NCI-H1694 (cell line): ENCODE measurements at regions not wholly inside any gene's neighbourhood (a gene's known extent, or its start where the extent isn't known, plus 50 kb on each side); places are given as distances from the start of the nearest gene placed in this dataset.

Source experiments
- DNase-seq: peaks from one replicate; lab custom pipeline; 2025; lab: John Stamatoyannopoulos, UW

DNA sequence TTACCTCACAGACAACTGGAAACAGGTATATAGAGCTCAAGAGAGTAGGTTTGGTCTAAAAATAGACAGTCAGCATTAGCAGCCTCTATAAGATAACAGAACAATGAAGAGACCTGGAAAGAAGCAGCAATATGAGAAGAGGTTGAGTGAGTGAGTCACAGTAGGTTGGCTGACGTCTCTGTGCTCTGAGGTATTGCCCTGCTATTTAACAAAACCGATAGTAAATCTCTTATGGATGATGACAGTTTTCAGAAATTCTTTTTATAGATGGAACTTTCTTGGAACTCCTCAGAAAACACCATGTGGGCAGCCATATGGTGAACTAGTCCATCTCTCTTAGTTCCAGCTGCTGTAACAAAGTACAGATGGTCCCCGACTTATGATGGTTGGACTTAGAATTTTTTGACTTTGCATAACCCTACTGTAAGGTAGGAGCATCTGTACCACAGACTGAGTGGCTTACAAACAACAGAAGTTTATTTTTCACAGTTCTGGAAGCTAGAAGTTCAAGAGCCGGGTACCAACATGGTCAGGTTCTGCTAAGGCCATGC, 123.5 kb downstream of the MBD2 start:
- peak; percentile 11 for DNase-seq

DNA sequence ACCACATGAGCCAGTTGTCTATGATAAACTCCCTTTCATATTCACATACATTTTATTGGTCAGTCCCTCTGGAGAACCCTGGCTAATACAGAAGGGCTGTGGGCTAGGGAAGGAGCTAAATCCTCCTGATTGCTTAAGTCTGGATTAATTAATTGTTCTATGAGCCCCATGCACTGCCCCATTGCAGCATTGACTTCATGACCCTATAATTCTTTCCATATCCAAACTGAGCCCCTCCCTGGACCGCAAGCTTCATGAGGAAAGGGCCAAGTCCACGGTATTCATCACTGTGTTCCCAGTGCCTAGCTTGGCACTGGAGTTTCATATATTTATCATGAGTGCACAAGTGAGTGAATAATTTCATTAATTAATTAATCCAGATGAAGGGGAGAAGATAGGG, 124.0 kb downstream of the MBD2 start:
- no peak for DNase-seq

DNA sequence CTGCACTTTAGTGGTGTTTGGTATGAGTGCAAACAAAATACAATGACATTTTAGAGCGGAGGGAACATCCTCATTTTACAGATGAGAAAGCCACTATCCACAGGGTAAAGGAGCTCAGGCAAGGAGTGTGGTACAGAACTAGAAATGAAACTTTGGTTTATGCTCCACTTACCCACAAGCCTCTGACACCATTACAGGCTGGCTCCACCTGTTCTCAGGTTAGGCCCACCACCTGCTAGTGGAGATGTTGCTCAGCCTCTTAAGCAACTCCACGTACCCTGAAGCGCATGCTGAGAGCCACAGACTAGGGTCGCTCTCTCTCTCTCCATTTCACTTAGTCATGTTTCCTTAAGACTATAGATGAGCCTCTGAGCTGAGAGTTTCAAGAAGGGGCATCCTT, 130.0 kb downstream of the MBD2 start:
- no peak for DNase-seq

DNA sequence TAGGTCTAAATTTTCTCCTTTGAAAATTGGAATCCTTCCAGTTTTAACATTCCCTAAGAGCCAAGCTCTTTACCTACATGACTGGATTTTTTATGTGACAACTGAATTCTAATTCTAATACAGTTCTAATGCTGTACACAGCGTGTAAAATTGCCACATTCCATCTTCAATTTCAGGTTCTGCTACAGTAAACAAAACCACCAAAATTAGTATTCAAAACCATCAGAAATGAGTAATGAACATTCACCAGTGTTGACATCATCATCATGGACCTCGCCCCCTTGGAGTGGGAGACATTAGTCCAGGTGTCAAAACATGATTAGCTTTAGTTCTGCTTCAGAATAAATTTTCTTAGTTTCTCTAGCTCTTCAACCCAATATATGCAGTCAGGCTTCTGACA, 133.6 kb downstream of the MBD2 start:
- DNase-seq, result no peak

DNA sequence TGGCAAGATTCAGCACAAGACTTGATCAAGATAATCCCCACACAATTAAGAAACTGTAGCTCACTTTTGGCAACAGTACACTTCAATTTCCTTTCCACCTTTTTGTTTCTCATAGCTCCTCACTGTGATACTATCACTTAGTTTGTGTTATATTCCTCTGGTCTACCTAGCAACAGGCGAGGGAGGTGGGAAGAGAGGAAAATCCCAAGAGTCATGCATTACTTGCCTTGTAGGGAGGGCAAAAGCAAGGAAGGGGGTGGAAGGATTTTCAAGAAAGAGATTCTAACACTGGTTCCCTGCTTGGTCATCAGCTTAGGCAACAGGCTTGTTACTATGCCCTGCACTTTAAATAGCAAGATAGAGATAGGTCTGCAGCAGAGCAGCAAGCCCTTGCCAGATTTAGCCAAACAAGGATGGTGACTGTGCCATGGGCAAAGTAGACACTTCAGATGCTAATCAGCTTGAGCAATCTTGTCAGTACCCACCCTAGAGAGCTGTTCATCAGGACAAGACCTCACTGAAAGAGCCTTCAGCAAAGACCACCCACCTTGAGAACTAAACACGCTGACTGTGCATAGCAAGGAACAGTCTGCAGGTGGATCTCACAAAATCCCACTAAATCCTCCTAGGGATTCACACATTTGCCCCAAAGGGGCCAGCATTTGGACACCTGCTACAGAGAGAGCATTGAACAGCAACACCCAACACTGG, 134.6 kb downstream of the MBD2 start:
- no peak for DNase-seq

DNA sequence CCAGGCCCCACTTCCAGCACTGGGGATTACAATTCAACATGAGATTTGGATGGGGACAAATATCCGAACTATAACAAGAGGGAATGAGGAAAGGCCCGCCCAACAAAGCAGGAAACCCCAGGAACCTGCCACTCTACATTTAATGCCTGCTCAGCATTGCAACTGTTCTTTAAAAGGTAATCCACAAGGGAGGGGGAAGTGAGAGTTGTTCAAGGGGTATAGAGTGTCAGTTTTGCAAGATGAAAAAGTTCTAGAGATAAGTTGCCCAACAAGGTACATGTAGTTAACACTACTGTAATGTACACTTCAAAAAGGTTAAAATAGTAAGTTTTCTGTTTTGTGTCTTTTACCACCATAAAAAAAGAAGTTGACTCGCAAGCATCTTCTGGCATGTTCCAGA, 137.6 kb downstream of the MBD2 start:
- no peak for DNase-seq

DNA sequence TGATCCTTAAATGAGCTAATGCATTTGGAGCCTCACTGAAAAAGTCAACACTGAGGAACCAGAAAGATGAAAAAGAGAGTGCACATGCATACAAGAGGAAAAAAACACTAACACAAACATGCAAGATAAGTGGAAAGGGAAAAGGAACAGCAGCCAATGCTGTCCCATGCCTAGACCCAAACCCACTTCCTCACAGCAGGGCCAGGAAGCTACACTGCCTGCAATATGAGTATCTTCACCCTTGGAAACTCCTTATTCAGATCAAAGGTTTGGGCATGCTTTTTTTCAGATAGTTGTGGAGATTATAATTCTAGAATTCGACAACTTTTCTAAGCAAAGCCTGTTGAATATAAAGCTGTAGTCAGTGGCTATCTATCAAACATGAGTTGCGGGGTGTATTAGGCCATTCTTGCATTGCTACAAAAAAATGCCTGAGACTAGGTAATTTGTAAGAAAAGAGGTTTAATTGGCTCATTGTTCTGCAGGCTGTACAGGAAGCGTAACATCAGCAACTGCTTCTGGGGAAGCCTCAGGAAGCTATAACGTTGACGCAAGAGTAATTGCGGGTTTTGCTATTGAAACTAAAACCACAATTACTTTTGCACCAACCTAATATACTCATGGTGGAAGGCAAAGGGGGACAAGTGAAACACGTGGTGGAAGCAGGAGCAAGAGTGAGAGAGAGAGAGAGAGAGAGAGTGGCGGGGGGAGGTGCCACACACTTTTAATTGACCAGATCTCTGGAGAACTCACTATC, 138.2 kb downstream of the MBD2 start:
- DNase-seq, result no peak

DNA sequence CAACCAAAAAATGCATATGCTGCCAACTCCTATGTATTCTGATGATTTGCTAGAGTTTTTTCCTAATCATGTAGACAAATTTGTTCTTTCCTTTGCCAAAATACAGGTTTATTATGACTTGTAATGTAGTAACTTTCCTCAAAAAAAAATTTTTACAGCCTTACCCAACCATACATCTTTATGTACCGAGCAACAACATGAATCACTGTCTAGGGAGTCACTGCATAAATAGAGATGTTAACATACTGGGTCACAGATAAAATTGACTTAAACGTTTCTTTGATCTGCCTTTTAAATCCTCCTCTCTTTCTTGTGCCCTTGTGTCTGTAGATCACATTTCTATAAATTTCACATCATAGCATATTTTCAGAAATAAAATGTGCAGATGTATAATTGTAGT, 143.6 kb downstream of the MBD2 start:
- no peak for DNase-seq

DNA sequence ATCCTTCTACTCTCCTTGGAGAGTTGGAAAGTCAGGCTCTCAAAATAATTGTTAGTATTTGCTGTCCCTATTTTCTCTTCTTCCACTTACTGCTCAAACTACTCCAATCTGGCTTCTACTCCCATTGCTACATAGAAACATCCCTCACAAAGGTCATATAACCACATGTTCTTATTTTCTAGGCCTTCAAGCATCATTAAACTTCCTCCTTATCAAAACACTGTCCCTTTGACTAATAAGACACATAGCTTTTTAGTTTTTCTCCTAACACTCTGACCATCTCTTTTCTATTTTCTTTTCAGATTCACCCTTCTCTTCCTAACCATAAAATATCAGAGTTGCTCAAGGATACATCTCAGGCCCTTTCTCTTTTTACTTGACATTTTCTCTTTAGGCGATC, 148.3 kb downstream of the MBD2 start:
- DNase-seq, result no peak

DNA sequence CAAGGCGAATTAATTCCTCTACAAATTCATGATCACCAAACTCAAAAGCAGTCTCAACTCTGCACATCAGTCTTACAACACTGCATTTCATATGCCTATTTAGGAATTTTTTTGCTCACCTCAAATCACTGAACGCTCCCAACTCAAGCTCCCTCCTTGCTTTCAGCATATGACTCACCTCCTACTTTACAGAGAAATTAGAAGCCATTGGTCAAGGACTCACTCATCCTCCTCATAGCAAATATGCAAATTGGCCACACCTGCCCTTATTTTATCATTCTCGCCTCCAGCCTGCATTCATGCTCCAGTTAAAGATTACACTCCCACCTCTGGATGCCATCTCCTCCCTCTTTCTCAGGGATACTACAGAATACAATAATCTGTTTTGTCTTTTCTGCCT, 148.8 kb downstream of the MBD2 start:
- no peak for DNase-seq

DNA sequence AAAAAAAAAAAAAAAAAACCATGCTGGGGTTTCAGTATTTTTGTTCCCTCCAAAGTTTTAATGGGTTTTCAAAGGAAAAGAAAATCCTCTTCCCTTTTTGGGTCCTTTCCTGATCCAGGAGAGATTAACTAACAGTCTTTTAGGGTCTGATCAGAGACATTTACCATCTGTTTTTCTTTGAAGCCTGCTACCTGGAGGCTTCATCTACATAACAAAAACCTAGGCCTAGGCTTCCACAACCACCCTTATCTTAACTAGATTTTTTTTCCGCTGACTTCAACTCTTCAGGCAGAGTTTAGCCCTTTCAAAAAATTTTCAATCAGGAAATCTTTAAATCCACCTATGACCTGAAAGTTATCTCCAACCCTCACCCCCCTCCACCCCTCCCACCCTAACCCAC, 154.7 kb downstream of the MBD2 start:
- DNase-seq, result no peak

DNA sequence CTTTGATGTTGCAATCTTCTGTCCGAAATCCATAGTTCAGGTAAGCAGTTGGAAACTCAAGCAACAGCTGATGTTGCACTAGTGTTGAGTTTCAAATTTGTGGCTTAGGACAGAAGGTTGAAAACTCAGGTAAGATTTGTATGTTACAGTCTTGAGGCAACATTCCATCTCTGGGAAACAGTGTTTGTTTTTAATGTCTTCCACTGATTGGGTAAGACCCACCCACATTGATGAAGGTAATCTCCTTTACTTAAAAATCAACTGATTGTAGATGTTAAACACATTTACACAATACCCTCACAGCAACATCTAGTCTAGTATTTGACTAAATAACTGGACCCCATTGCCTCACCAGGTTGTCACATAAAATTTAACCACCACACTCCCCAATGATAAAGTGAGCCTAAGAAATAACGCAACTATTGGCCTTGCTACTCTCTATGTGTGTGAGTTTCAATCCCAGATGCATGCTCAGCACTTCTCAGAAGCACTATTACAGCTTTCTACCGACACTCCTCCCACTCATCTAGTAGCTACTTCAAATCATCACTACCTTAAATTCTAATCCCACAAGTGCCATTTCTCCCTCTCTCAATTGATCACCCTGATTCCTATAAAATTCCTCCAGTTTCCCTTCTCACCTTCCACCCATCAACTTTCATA, 164.0 kb downstream of the MBD2 start:
- DNase-seq, result no peak

DNA sequence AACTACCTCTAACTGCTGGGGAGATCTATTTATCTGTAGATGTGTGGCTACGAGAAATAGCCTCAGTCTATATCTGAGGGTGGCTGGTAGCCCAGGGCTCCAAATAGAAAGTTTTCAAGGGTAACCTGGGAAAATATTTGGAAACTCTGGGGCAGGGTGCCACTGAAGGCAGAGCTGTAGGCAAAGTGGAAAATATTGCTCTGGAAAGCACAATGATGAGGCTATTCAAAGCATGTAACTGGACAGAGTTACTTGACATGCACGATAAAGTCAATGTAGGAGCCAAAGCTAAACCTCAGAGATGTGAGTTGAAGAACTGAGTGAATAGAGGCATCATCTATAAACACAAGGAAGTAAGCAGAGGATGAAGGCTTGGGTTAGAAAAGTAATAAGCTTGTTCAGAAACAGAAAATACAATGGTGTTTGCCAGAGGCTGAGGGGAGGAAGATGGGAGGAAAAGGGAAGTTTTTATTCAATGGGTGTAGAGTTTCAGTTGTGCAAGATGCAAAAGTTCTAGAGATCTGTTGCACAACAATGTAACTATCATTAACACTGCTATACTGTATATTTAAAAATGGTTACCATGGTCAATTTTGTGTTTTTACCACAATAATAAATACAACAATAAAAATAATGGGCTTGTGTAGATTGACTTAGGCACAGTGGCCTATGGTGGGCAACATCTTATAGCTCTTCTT, 171.6 kb downstream of the MBD2 start:
- no peak for DNase-seq

DNA sequence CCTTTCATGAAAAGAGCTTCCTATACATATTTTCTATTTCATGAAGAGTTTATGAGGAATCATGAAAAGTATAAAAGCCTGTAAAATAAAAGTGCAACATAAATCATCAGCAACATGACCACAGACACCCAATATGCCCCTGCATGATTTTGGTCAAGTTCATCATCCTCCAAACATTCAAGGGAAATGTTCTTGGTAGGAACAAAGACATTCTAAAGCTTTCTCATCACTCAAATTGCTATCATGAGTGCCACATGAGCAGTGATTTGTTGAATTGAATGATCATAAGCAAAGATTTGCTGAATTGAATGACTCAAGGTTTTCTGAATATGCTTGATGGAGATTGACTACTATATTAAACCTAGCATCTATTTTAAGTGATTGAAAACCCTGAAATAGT, 172.2 kb downstream of the MBD2 start:
- no peak for DNase-seq

DNA sequence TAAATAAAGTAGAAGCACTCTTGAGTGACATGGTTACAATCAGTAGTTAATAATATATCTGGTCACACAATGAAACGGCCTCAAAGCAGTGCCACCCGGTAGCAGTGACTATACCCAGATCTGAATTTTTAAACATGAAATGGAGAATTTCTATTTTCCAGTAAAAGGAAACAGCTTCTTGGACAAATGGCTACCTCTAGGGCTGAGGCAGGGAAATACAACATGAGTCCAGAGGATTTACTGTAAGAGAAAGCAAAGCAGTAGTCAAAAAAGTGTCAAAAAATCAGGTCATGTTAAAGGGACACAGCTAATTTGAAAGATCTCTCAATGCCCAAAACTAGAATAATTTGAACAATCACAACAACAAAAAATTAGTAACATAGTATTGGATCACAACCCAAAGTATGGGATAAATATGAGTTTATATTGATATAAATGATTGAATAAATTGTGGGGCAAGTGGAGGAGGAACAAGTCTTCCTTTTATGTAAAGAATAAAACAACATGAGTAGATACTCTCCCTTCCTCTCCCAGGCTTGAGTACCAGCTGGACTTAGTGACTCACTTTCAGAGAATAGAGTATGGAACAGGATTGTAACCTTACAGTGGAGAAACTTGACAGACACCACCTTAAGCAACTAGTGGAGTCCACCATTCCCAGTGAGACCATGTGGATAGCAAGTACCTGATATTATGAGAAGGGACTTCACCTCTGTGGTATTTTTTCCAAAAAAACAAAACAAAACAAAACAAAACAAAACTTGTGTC, 180.8 kb downstream of the MBD2 start:
- DNase-seq, result no peak

DNA sequence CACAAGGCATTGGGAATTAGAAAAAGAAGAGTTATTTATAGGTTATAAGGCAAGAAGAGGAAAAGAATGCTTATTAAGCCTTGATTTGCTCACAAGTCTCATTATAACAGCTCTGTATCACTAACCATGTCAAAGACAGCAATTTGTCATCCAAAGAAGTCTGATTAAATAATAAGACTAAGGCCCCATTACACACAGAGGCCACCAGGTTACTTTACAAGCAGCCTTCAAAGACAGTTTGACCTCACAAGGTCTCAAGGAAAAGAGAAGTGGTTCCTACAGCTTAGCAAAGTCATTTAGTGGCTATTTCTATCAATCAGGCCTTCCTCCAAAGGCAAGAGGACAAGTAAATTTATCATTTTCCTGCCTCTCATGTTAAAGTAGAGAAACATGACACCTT, 188.5 kb downstream of the MBD2 start:
- no peak for DNase-seq

DNA sequence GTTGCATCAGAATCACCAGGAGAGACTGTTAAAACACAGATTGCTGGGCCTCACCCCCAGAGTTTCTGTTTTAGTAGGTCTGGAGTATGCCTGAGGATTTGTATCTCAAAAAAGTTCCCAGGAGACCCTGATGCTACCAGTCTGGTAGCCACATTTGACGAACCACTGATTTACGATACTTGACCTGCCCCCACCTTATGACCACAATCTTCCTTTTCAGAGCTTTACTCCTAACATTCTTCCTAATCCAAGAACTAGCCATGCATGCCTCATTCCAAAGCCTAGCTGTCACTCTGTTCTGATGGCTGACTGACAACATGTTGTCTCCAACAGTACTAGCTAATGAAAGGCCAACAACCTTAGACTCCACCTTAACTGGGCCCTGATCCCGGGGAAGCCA, 191.4 kb downstream of the MBD2 start:
- DNase-seq, result no peak

DNA sequence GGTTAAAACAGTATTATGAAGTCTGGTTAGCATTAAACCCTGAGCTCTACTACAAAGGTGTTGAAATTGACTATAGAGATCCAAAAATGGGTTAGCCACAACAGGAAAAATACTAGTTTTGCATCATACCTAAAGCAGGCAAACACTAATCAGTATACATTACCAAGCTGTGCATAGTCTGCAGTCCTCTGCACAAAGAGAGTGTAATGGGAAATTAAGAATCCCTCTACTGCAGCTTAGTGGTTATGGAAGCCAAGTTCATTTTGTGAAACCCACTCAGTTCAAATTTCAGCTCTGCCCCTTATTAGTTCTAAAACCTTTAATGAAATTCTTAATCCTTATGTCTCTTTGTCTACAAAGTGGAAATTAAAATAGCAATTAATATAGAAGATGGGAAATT, 192.1 kb downstream of the MBD2 start:
- DNase-seq, result no peak

DNA sequence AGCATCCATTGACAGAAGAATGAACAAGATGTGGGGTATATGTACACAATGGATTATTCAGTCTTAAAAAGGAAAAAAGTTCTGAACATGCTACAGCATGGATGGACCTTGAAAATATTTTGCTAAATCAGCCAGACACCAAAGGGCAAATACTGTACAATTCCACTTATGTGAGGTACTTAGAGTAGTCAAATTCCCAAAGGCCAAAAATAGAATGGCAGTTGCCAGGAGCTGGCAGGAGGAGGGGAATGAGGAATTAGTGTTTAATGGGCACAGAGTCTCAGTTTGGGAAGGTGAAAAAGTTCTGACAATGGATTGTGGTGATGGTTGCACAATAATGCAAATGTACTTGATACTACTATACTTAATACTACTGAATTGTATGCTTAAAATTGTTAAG, 193.2 kb downstream of the MBD2 start:
- no peak for DNase-seq

DNA sequence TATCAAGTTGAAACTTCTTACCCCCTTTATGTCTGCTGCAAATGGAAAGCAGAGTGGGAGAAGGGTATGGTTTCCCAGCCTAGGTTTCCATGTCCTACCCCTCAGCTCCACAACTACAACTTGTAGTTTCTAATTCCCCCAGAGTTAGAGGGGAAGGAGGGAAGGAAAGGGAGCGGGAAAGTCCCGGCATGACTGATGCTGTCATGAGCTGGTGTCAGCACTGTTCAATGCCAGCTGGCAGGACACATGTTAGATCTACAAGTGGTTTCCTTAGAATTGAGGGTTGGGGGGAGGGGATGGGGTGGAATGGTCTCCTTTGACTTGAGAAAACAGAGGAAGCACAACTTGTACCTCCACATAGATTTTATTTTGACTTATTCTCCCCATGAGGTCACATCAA, 194.0 kb downstream of the MBD2 start:
- no peak for DNase-seq

DNA sequence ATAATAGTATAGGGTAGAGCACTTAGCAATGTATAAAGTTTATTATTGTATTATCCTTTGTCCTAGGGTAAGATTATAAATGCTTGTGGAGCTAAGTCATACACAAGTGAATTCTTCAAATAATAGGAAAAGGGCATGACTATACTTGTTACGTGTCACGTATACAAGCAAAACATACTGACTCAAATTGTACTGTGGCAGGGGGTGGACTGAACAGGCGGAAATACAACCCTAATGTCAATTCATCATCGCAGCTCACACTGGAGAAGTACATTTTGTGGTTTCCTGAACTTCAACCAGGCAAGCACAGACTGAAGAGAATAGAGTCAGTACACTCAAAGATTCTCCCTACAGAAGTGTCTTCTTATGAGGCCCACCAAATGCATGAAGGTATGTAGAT, 201.0 kb downstream of the MBD2 start:
- no peak for DNase-seq

DNA sequence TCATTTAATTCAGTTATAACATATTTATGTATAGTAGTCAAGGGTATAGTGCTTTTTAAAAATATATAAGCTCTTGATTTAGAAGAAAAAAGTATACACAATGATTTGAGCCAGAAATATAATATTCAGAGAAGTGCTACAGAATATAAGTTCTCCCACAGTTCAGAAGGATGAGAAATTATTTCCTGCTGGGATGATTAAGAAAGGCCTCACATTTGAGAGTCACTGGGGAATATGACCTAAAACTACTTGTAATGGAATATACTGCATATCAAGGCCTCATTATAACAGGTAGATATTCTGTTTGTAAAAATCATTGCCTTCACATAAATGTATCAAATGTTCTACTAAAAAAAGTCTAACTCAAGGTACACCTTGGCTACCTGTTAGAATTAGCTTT, 203.5 kb downstream of the MBD2 start:
- no peak for DNase-seq
